ENCODE measurements at regions not wholly inside any gene's neighbourhood (a gene's known extent, or its start where the extent isn't known, plus 50 kb on each side); places are given as distances from the start of the nearest gene placed in this dataset.
A peak's percentile ranks its signal among the peaks of the same experiment; 100 is the strongest.

- peak; percentile 11 for DNase-seq
- no peak overlapping the region for H3K4me3 ChIP-seq
- H3K27ac ChIP-seq, result peak overlapping the region in 3 of 4 donors; percentile 0 to 54 (median 49)
- in situ Hi-C loops (cut with MboI; ENCODE audit: low pct_ligation_motif_present in 1 of 4, low pct_unique_long_range_greater_than_20kb in 1 of 4, low sequenced_read_pairs in 3 of 4) (no loop called here), intact Hi-C loops (cut with DNase I; ENCODE audit: low total_unique reads) (no loop called here)
- 67 to 100% methylated on average over 1 to 4 of the region's 4 CpGs for WGBS, 2 donors (ENCODE audit: low coverage in 1 of 2)
- H3K36me3 ChIP-seq, result no peaks in the 10 kb centered on the region
- peaks cover 0 to 4% (median 0%) of the 10 kb centered on the region in 4 donors for H3K4me1 ChIP-seq
- TF ChIP-seq, protein P1, sequence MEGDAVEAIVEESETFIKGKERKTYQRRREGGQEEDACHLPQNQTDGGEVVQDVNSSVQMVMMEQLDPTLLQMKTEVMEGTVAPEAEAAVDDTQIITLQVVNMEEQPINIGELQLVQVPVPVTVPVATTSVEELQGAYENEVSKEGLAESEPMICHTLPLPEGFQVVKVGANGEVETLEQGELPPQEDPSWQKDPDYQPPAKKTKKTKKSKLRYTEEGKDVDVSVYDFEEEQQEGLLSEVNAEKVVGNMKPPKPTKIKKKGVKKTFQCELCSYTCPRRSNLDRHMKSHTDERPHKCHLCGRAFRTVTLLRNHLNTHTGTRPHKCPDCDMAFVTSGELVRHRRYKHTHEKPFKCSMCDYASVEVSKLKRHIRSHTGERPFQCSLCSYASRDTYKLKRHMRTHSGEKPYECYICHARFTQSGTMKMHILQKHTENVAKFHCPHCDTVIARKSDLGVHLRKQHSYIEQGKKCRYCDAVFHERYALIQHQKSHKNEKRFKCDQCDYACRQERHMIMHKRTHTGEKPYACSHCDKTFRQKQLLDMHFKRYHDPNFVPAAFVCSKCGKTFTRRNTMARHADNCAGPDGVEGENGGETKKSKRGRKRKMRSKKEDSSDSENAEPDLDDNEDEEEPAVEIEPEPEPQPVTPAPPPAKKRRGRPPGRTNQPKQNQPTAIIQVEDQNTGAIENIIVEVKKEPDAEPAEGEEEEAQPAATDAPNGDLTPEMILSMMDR (IDR thresholded peaks at IDR 0.05), result no peak
- TF ChIP-seq POLR2A (IDR thresholded peaks at IDR 0.05), result no peak
- no peak for TF ChIP-seq EP300 (IDR thresholded peaks at IDR 0.05; ENCODE audit: low read depth)
- no peak for TF ChIP-seq POLR2AphosphoS5 (IDR thresholded peaks at IDR 0.05)
- no peaks in the 10 kb centered on the region for H3K9me3 ChIP-seq
- H3K27me3 ChIP-seq, result no peaks in the 10 kb centered on the region
Measured at GRCh38 chr5:60546207-60546606, 153.8 kb downstream of the DEPDC1B start.

- H3K27me3 ChIP-seq, result no peaks in the 10 kb centered on the region
- peaks cover 0 to 4% (median 0%) of the 10 kb centered on the region in 4 donors for H3K4me1 ChIP-seq
- H3K27ac ChIP-seq, result peak overlapping the region in 3 of 4 donors; percentile 0 to 54 (median 49)
- in situ Hi-C loops (cut with MboI; ENCODE audit: low pct_ligation_motif_present in 1 of 4, low pct_unique_long_range_greater_than_20kb in 1 of 4, low sequenced_read_pairs in 3 of 4), result no loop called here
- no peaks in the 10 kb centered on the region for H3K36me3 ChIP-seq
- no peaks in the 10 kb centered on the region for H3K9me3 ChIP-seq
- 45 to 62% methylated on average over 3 of the region's 3 CpGs for WGBS, 2 donors (ENCODE audit: low coverage in 1 of 2)
- TF ChIP-seq, protein P1 (IDR thresholded peaks at IDR 0.05), result no peak
- TF ChIP-seq POLR2AphosphoS5 (IDR thresholded peaks at IDR 0.05), result peak in 1 of 3 donors; percentile 16
- DNase-seq, result no peak
- no peak overlapping the region for H3K4me3 ChIP-seq
- intact Hi-C loops (cut with DNase I; ENCODE audit: low total_unique reads), result no loop called here
Measured at GRCh38 chr5:60545551-60545950, 154.4 kb downstream of the DEPDC1B start.

DNA sequence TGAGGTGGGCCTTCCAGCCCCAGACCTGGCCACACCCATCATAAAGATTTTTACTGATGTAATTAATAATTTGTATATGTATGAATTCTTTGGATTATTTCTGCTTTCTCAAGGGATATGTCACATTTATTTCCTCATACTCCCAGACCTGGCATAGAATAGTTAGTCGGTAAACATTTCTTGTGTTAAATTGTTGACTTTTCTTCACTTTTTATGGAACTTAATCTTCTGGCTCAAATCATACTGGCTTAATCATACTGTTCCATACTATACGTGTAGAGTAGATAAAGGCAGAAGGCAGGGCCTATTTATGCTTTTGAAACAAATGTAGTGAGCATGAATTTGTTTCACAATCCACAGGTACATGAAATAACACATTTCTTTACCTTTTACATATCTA lies 155.8 kb downstream of the DEPDC1B start:
- in situ Hi-C loops (cut with MboI; ENCODE audit: low pct_ligation_motif_present in 1 of 4, low pct_unique_long_range_greater_than_20kb in 1 of 4, low sequenced_read_pairs in 3 of 4), result no loop called here
- Histone ChIP-seq H3K27ac (no peak overlapping the region), H3K4me3 (no peak overlapping the region), H3K9me3 (no peaks in the 10 kb centered on the region), H3K4me1 (peaks cover 0 to 5% (median 0%) of the 10 kb centered on the region in 4 donors), H3K36me3 (no peaks in the 10 kb centered on the region), H3K27me3 (no peaks in the 10 kb centered on the region)
- DNase-seq, result no peak
- intact Hi-C loops (cut with DNase I; ENCODE audit: low total_unique reads), result no loop called here
- TF ChIP-seq POLR2A (IDR thresholded peaks at IDR 0.05), result no peak
- no peak for TF ChIP-seq EP300 (IDR thresholded peaks at IDR 0.05; ENCODE audit: low read depth)
- TF ChIP-seq, protein P1 (IDR thresholded peaks at IDR 0.05), result no peak
- 52 to 57% methylated on average over 2 of the region's 2 CpGs for WGBS, 2 donors (ENCODE audit: low coverage in 1 of 2)

DNA sequence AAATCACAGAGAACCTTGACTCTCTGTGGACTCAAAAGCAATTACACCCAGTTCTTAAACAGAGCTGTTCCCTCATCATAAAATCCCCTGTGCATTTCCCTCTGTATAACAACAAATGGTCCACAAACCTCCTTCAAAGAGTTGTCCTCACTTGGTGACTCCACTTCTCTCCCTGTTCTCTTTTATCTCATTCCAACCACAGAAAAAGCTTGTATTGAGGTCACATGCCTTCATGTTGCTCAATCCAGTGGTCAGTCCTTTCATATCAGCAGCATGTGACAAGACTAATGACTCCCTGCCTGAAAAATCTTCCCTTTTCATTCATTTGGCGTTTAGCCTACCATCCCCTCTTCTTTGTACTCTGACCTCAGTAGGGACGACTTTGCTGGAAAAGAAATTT lies 158.0 kb downstream of the DEPDC1B start:
- TF ChIP-seq, protein P1 (IDR thresholded peaks at IDR 0.05), result no peak
- no peak for TF ChIP-seq POLR2A (IDR thresholded peaks at IDR 0.05)
- TF ChIP-seq EP300 (IDR thresholded peaks at IDR 0.05; ENCODE audit: low read depth), result no peak
- TF ChIP-seq POLR2AphosphoS5 (IDR thresholded peaks at IDR 0.05), result no peak
- no peaks in the 10 kb centered on the region for H3K27me3 ChIP-seq
- H3K27ac ChIP-seq, result no peak overlapping the region
- intact Hi-C loops (cut with DNase I; ENCODE audit: low total_unique reads) (no loop called here), in situ Hi-C loops (cut with MboI; ENCODE audit: low pct_ligation_motif_present in 1 of 4, low pct_unique_long_range_greater_than_20kb in 1 of 4, low sequenced_read_pairs in 3 of 4) (no loop called here)
- DNase-seq, result no peak
- 44 to 54% methylated on average over 2 of the region's 2 CpGs for WGBS, 2 donors (ENCODE audit: low coverage in 1 of 2)
- no peaks in the 10 kb centered on the region for H3K36me3 ChIP-seq
- no peaks in the 10 kb centered on the region for H3K9me3 ChIP-seq
- no peak overlapping the region for H3K4me3 ChIP-seq
- H3K4me1 ChIP-seq, result peaks cover 0 to 8% (median 0%) of the 10 kb centered on the region in 4 donors

Measured in transverse colon (tissue), 4 donors.